SK-N-SH treated with all-trans-retinoic acid at 6 μM for 48 hours (cell line): ENCODE measurements at regions not wholly inside any gene's neighbourhood (a gene's known extent, or its start where the extent isn't known, plus 50 kb on each side); places are given as distances from the start of the nearest gene placed in this dataset.

Experiments
- ARNTL ChIP-seq: fragments of 450-650 bp; formaldehyde crosslinking; IDR thresholded peaks from 2 replicates; pipeline ENCODE4 v1.5.0; 2020; ENCODE audit warnings: low read depth, mild to moderate bottlenecking, moderate library complexity, borderline replicate concordance
- BACH2 ChIP-seq: fragments of 250-450 bp; sonication (Bioruptor Pico); IDR thresholded peaks from 2 replicates; pipeline ENCODE4 v1.9.0; 2021; ENCODE audit warnings: mild to moderate bottlenecking, borderline replicate concordance
- CSDC2 ChIP-seq: fragments of 250-450 bp; sonication (Bioruptor Pico); IDR thresholded peaks from 2 replicates; pipeline ENCODE4 v1.5.0; 2020; ENCODE audit warnings: mild to moderate bottlenecking, moderate library complexity
- ISL1 ChIP-seq: fragments of 250-450 bp; sonication (Bioruptor Pico); IDR thresholded peaks from 2 replicates; pipeline ENCODE4 v2.1.2; 2022; ENCODE audit warnings: mild to moderate bottlenecking, moderate library complexity
- OSR1 ChIP-seq: fragments of 250-450 bp; sonication (Bioruptor Pico); IDR thresholded peaks from 2 replicates; pipeline ENCODE4 v1.8.0; 2022; ENCODE audit warnings: moderate library complexity, mild to moderate bottlenecking, inconsistent platforms
- ZFP3 ChIP-seq: fragments of 250-450 bp; sonication (Bioruptor Pico); IDR thresholded peaks from 2 replicates; pipeline ENCODE4 v1.5.0; 2020; ENCODE audit warnings: mild to moderate bottlenecking, moderate library complexity
- ZFP30 ChIP-seq: fragments of 450-650 bp; formaldehyde crosslinking; IDR thresholded peaks from 2 replicates; pipeline ENCODE4 v1.5.0; 2022; ENCODE audit warnings: mild to moderate bottlenecking, moderate library complexity
- ZNF70 ChIP-seq: fragments of 450-650 bp; formaldehyde crosslinking; IDR thresholded peaks from 2 replicates; pipeline ENCODE4 v1.5.0; 2020; ENCODE audit warnings: mild to moderate bottlenecking, moderate library complexity
- TF ChIP-seq, protein P1 (sequence below): fragments of 250-450 bp; sonication (Bioruptor Pico); IDR thresholded peaks from 2 replicates; pipeline ENCODE4 v1.8.0; 2020; ENCODE audit warnings: mild to moderate bottlenecking, moderate library complexity, borderline replicate concordance
- TF ChIP-seq, protein P2 (sequence below): fragments of 250-450 bp; sonication (Bioruptor Pico); IDR thresholded peaks from 2 replicates; pipeline ENCODE4 v1.5.1; 2020; ENCODE audit warnings: low read depth, mild to moderate bottlenecking, moderate library complexity
- TF ChIP-seq, protein P3 (sequence below): fragments of 250-450 bp; sonication (Bioruptor Pico); IDR thresholded peaks from 2 replicates; pipeline ENCODE4 v1.8.0; 2021; ENCODE audit warnings: low read depth, mild to moderate bottlenecking, moderate library complexity, borderline replicate concordance
- TF ChIP-seq, protein P4 (sequence below): fragments of 250-450 bp; sonication (Bioruptor Pico); IDR thresholded peaks from 2 replicates; pipeline ENCODE4 v1.5.0; 2020; ENCODE audit warnings: mild to moderate bottlenecking, moderate library complexity

DNA sequence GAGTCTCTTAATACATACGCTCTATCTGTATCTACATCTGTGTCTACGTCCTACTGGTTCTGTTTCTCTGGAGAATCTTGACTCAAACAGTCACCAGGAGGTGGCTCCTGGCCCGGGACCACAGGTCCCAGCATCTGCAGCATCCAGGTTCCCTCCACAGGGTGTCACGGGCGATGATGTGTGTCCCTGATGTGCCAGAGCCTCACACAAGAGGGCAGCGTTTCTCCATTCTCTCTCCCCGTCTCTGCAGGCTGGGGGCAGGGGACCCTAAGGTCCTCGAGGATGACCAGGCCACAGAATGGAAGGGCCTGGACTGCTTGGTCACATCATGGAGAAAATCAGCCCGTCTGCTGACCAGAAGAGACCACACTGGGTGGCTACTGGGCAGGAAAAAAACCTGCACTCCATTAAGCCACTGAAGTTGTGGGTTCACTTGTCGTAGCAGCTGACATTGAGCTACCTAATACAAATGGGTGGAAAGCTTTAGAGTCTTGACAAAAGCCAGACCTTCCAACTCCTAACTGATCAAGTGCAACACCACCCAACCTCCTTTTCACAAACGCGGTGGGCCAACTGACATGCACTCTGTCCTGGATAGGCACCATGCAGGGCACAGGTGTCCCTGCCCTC is 392.5 kb downstream of the CTTN start:
- TF ChIP-seq, protein P1, sequence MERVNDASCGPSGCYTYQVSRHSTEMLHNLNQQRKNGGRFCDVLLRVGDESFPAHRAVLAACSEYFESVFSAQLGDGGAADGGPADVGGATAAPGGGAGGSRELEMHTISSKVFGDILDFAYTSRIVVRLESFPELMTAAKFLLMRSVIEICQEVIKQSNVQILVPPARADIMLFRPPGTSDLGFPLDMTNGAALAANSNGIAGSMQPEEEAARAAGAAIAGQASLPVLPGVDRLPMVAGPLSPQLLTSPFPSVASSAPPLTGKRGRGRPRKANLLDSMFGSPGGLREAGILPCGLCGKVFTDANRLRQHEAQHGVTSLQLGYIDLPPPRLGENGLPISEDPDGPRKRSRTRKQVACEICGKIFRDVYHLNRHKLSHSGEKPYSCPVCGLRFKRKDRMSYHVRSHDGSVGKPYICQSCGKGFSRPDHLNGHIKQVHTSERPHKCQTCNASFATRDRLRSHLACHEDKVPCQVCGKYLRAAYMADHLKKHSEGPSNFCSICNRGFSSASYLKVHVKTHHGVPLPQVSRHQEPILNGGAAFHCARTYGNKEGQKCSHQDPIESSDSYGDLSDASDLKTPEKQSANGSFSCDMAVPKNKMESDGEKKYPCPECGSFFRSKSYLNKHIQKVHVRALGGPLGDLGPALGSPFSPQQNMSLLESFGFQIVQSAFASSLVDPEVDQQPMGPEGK (CRISPR knock-in tag): no peak
- TF ChIP-seq OSR1 (CRISPR knock-in tag) (no peak), ARNTL (CRISPR knock-in tag) (no peak), CSDC2 (CRISPR knock-in tag) (no peak), ZFP3 (no peak), ISL1 (CRISPR knock-in tag) (no peak), ZFP30 (no peak), ZNF70 (no peak), BACH2 (CRISPR knock-in tag) (no peak)
- TF ChIP-seq, protein P2, sequence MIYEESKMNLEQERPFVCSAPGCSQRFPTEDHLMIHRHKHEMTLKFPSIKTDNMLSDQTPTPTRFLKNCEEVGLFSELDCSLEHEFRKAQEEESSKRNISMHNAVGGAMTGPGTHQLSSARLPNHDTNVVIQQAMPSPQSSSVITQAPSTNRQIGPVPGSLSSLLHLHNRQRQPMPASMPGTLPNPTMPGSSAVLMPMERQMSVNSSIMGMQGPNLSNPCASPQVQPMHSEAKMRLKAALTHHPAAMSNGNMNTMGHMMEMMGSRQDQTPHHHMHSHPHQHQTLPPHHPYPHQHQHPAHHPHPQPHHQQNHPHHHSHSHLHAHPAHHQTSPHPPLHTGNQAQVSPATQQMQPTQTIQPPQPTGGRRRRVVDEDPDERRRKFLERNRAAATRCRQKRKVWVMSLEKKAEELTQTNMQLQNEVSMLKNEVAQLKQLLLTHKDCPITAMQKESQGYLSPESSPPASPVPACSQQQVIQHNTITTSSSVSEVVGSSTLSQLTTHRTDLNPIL (CRISPR knock-in tag): no peak
- TF ChIP-seq, protein P3, sequence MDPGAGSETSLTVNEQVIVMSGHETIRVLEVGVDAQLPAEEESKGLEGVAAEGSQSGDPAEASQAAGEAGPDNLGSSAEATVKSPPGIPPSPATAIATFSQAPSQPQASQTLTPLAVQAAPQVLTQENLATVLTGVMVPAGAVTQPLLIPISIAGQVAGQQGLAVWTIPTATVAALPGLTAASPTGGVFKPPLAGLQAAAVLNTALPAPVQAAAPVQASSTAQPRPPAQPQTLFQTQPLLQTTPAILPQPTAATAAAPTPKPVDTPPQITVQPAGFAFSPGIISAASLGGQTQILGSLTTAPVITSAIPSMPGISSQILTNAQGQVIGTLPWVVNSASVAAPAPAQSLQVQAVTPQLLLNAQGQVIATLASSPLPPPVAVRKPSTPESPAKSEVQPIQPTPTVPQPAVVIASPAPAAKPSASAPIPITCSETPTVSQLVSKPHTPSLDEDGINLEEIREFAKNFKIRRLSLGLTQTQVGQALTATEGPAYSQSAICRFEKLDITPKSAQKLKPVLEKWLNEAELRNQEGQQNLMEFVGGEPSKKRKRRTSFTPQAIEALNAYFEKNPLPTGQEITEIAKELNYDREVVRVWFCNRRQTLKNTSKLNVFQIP (CRISPR knock-in tag): no peak
- TF ChIP-seq, protein P4, sequence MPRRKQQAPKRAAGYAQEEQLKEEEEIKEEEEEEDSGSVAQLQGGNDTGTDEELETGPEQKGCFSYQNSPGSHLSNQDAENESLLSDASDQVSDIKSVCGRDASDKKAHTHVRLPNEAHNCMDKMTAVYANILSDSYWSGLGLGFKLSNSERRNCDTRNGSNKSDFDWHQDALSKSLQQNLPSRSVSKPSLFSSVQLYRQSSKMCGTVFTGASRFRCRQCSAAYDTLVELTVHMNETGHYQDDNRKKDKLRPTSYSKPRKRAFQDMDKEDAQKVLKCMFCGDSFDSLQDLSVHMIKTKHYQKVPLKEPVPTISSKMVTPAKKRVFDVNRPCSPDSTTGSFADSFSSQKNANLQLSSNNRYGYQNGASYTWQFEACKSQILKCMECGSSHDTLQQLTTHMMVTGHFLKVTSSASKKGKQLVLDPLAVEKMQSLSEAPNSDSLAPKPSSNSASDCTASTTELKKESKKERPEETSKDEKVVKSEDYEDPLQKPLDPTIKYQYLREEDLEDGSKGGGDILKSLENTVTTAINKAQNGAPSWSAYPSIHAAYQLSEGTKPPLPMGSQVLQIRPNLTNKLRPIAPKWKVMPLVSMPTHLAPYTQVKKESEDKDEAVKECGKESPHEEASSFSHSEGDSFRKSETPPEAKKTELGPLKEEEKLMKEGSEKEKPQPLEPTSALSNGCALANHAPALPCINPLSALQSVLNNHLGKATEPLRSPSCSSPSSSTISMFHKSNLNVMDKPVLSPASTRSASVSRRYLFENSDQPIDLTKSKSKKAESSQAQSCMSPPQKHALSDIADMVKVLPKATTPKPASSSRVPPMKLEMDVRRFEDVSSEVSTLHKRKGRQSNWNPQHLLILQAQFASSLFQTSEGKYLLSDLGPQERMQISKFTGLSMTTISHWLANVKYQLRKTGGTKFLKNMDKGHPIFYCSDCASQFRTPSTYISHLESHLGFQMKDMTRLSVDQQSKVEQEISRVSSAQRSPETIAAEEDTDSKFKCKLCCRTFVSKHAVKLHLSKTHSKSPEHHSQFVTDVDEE: no peak
